ENCODE measurements at regions not wholly inside any gene's neighbourhood (a gene's known extent, or its start where the extent isn't known, plus 50 kb on each side); places are given as distances from the start of the nearest gene placed in this dataset.

DNA sequence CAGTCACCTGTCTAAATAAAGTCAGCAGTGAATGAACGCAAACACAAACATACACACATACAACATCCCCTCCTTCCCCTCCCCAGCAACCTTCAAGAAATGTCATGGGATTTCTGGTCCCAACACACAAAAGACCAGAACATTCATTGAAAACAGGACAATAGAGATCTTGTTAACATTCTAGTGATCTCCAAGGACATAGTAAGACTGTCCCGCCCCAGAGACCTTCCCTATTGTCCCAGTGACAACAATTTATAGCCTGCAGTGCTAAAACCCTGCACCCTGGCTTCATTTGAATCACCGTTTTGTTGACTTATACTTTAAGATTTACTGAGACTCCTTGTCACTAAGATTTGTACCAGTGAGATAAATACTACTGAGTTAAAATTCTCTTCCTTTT, 143.9 kb upstream of the NOX3 start:
- intact Hi-C loops (cut with DNase I): no loop called here
- no peaks in the 10 kb centered on the region for H3K9me3 ChIP-seq
- TF ChIP-seq POLR2A (IDR thresholded peaks at IDR 0.05): no peak
- TF ChIP-seq, protein P1, sequence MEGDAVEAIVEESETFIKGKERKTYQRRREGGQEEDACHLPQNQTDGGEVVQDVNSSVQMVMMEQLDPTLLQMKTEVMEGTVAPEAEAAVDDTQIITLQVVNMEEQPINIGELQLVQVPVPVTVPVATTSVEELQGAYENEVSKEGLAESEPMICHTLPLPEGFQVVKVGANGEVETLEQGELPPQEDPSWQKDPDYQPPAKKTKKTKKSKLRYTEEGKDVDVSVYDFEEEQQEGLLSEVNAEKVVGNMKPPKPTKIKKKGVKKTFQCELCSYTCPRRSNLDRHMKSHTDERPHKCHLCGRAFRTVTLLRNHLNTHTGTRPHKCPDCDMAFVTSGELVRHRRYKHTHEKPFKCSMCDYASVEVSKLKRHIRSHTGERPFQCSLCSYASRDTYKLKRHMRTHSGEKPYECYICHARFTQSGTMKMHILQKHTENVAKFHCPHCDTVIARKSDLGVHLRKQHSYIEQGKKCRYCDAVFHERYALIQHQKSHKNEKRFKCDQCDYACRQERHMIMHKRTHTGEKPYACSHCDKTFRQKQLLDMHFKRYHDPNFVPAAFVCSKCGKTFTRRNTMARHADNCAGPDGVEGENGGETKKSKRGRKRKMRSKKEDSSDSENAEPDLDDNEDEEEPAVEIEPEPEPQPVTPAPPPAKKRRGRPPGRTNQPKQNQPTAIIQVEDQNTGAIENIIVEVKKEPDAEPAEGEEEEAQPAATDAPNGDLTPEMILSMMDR (IDR thresholded peaks at IDR 0.05): no peak
- no peak for TF ChIP-seq EP300 (IDR thresholded peaks at IDR 0.05)
- 59 to 69% (median 61%) methylated on average over 3 of the region's 3 CpGs for WGBS, 3 donors
- no peaks in the 10 kb centered on the region for H3K4me1 ChIP-seq (ENCODE audit: insufficient read depth)
- H3K4me3 ChIP-seq: no peak overlapping the region
- no peaks in the 10 kb centered on the region for H3K36me3 ChIP-seq
- no peaks in the 10 kb centered on the region for H3K27me3 ChIP-seq
- no peak overlapping the region for H3K27ac ChIP-seq
- no peak for DNase-seq

DNA sequence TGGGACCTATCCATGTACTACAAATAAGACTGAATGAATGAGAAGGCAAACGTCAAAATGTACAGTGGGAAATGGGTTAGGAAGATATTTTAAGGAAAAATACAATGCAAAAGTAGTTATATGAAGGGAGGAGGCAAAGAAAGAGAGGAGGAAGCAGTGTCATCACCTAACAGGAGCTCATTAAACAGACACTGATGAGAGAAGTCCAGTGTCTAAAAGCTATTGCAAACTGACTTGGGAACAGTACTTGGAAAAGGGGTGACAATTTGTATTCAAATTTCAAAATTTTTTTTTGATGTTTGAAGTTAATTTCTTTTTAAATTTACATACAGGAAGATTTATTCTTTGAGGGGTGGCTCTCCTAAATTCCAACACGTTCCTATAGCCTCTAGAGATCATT, 143.5 kb upstream of the NOX3 start:
- 46 to 55% (median 52%) methylated on average over 2 of the region's 2 CpGs for WGBS, 3 donors
- Histone ChIP-seq H3K36me3 (no peaks in the 10 kb centered on the region), H3K27ac (no peak overlapping the region), H3K27me3 (no peaks in the 10 kb centered on the region), H3K9me3 (no peaks in the 10 kb centered on the region), H3K4me3 (no peak overlapping the region), H3K4me1 (ENCODE audit: insufficient read depth) (no peaks in the 10 kb centered on the region)
- TF ChIP-seq, protein P1 (IDR thresholded peaks at IDR 0.05): no peak
- TF ChIP-seq EP300 (IDR thresholded peaks at IDR 0.05): no peak
- TF ChIP-seq POLR2A (IDR thresholded peaks at IDR 0.05): no peak
- intact Hi-C loops (cut with DNase I): no loop called here
- DNase-seq: no peak

DNA sequence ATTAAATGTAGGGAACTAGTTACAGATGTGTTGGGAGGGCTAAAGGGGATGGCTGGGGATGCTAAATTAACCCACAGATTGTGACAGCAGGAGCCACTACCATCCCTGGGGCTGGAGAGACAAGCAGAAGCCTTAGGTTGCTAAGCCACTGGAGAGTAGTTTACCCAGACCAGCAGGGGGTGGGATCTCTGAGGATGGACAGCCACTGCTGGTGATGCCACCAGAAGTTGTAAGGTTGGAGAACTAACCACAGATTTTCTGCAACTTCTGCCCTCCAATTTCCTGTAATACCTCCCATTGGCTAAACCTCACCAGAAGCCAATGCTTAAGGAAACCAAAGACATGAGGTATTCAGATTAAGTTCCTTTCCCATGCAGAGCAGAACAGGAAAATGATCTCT, 139.6 kb upstream of the NOX3 start:
- Histone ChIP-seq H3K9me3 (no peaks in the 10 kb centered on the region), H3K36me3 (no peaks in the 10 kb centered on the region), H3K27me3 (no peaks in the 10 kb centered on the region), H3K4me1 (ENCODE audit: insufficient read depth) (no peaks in the 10 kb centered on the region), H3K27ac (no peak overlapping the region), H3K4me3 (no peak overlapping the region)
- TF ChIP-seq EP300 (IDR thresholded peaks at IDR 0.05) (no peak), POLR2A (IDR thresholded peaks at IDR 0.05) (no peak)
- TF ChIP-seq, protein P1 (IDR thresholded peaks at IDR 0.05): no peak
- no peak for DNase-seq
- intact Hi-C loops (cut with DNase I): no loop called here

DNA sequence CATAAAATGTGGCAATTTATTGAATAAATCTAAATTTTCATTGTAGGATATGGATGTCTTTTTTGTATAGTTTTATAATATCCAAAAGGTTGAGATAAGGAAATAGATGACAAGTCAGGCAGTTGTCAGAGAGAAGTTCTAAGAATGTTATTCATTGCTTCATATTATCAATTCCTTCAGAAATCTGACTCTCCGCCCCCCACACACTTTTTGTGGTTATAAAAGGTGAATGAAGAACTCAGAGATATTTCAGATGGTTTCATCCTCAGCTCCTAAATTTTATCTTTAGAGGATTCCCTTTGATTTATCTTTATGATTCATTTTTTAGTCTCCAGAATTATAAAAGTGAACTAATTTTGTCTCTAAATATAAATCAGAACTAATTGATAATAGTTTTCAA, 136.1 kb upstream of the NOX3 start:
- no peak overlapping the region for H3K4me3 ChIP-seq
- H3K36me3 ChIP-seq: no peaks in the 10 kb centered on the region
- intact Hi-C loops (cut with DNase I): no loop called here
- H3K9me3 ChIP-seq: no peaks in the 10 kb centered on the region
- no peak overlapping the region for H3K27ac ChIP-seq
- TF ChIP-seq EP300 (IDR thresholded peaks at IDR 0.05): no peak
- no peak for TF ChIP-seq POLR2A (IDR thresholded peaks at IDR 0.05)
- TF ChIP-seq, protein P1 (IDR thresholded peaks at IDR 0.05): no peak
- no peaks in the 10 kb centered on the region for H3K27me3 ChIP-seq
- no peaks in the 10 kb centered on the region for H3K4me1 ChIP-seq (ENCODE audit: insufficient read depth)
- no peak for DNase-seq
- 89 to 93% (median 92%) methylated on average over 1 of the region's 1 CpG for WGBS, 3 donors

DNA sequence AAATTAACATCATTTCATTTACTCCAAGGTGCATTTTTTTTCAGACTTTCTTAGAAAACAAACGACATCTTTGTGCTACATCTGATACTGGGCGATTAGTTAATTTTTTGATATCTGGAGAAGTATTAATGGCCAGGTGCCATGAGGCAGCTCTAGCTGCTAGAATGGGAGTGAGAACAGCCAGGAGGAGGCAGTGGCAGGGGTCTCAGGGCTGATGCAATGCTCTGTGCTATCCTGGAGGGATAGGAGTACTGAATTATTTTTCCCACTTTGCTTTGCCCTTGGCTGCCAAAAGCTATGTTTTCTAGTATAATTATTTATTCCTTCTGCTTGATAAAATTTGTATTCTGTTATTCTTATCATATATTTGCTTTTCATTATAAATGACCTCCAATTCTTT, 133.6 kb upstream of the NOX3 start:
- no peaks in the 10 kb centered on the region for H3K4me1 ChIP-seq (ENCODE audit: insufficient read depth)
- TF ChIP-seq EP300 (IDR thresholded peaks at IDR 0.05): no peak
- TF ChIP-seq, protein P1 (IDR thresholded peaks at IDR 0.05): no peak
- no peak for TF ChIP-seq POLR2A (IDR thresholded peaks at IDR 0.05)
- no peaks in the 10 kb centered on the region for H3K9me3 ChIP-seq
- no peak overlapping the region for H3K27ac ChIP-seq
- intact Hi-C loops (cut with DNase I): no loop called here
- H3K36me3 ChIP-seq: no peaks in the 10 kb centered on the region
- H3K4me3 ChIP-seq: no peak overlapping the region
- WGBS, 3 donors: 54 to 82% (median 57%) methylated on average over 2 of the region's 2 CpGs
- no peaks in the 10 kb centered on the region for H3K27me3 ChIP-seq
- DNase-seq: no peak
